ENCODE measurements at regions not wholly inside any gene's neighbourhood (a gene's known extent, or its start where the extent isn't known, plus 50 kb on each side); places are given as distances from the start of the nearest gene placed in this dataset.

- TF ChIP-seq CTCF (IDR thresholded peaks at IDR 0.05): no peak
- TF ChIP-seq POLR2A (IDR thresholded peaks at IDR 0.05): no peak
Observed at GRCh38 chr14:30138567-30138966, 210.9 kb upstream of the PRKD1 start.

Data from lower leg skin (tissue), 3 donors.